OCI-LY7 (cell line): ENCODE measurements at regions not wholly inside any gene's neighbourhood (a gene's known extent, or its start where the extent isn't known, plus 50 kb on each side); places are given as distances from the start of the nearest gene placed in this dataset.

Source experiments
- BruUV-seq: library from RNA; stranded (reverse); fragments of 400-500 nt; replicated peaks from 2 replicates; lab custom pipeline; 2021; lab: Mats Ljungman, UMichigan
- CTCF ChIA-PET: fragments of 300-600 bp; sonication (Branson Sonifier 250); formaldehyde crosslinking; loops from one replicate; lab custom pipeline; 2022; ENCODE audit warnings: antibody characterized with exemption; ENCODE audit not compliant: unreplicated experiment; lab: Charles Lee
- POLR2A ChIA-PET: fragments of 300-600 bp; sonication (Branson Sonifier 250); formaldehyde crosslinking; loops from one replicate; lab custom pipeline; 2022; ENCODE audit warnings: antibody characterized with exemption; lab: Charles Lee
- DNase-seq: peaks from one replicate; pipeline ENCODE4 v3.0.0-alpha.2; 2015; ENCODE audit warnings: low spot score
- H2AFZ ChIP-seq: fragments of 200-600 bp; sonication (generic), shearing (Covaris generic); 2 replicates; pipeline ENCODE4 v1.6.1; 2014; ENCODE audit warnings: mild to moderate bottlenecking, antibody characterized with exemption, low read length, moderate library complexity
- H3K27ac ChIP-seq: fragments of 200-600 bp; sonication (generic); 2 replicates; pipeline ENCODE4 v1.5.1; 2014; ENCODE audit warnings: mixed run types, low read depth, mild to moderate bottlenecking, moderate library complexity, low read length, inconsistent platforms; ENCODE audit not compliant: poor library complexity, severe bottlenecking
- H3K36me3 ChIP-seq: fragments of 200-600 bp; sonication (generic); 2 replicates; pipeline ENCODE4 v1.6.1; 2014; ENCODE audit warnings: mild to moderate bottlenecking, antibody characterized with exemption, low read length, moderate library complexity, mixed read lengths; ENCODE audit not compliant: insufficient read depth
- H3K4me1 ChIP-seq: fragments of 200-600 bp; sonication (generic); 2 replicates; pipeline ENCODE4 v1.5.1; 2014; ENCODE audit warnings: mild to moderate bottlenecking, low read length; ENCODE audit not compliant: insufficient read depth, poor library complexity, severe bottlenecking
- H3K4me2 ChIP-seq: fragments of 200-600 bp; sonication (generic); 2 replicates; pipeline ENCODE4 v1.6.1; 2014; ENCODE audit warnings: mild to moderate bottlenecking, low read length
- H3K4me3 ChIP-seq: fragments of 200-600 bp; sonication (generic); 2 replicates; pipeline ENCODE4 v1.5.1; 2014; ENCODE audit warnings: mild to moderate bottlenecking, low read depth, low read length; ENCODE audit not compliant: poor library complexity, severe bottlenecking
- H3K79me2 ChIP-seq: fragments of 200-600 bp; sonication (generic); 2 replicates; pipeline ENCODE4 v1.6.1; 2016; ENCODE audit warnings: low read depth, mild to moderate bottlenecking, low read length, moderate library complexity, mixed read lengths; ENCODE audit not compliant: insufficient read depth
- H3K9me2 ChIP-seq: fragments of 200-600 bp; sonication (generic); 2 replicates; pipeline ENCODE4 v1.6.1; 2016; ENCODE audit warnings: mild to moderate bottlenecking, low read length, mixed read lengths; ENCODE audit not compliant: insufficient read depth
- H3K9me3 ChIP-seq: fragments of 200-600 bp; sonication (generic); 2 replicates; pipeline ENCODE4 v1.6.1; 2014; ENCODE audit warnings: mild to moderate bottlenecking, mixed run types, low read length, mixed read lengths
- H4K20me1 ChIP-seq: fragments of 200-600 bp; sonication (generic); 2 replicates; pipeline ENCODE4 v1.6.1; 2014; ENCODE audit warnings: mild to moderate bottlenecking, antibody characterized with exemption, low read length, moderate library complexity, mixed read lengths; ENCODE audit not compliant: insufficient read depth
- CTCF ChIP-seq: fragments of 200-600 bp; sonication (generic); conservative IDR thresholded peaks from 2 replicates; pipeline ENCODE4 v1.5.1; 2014; ENCODE audit warnings: mild to moderate bottlenecking, antibody characterized with exemption, low read length, moderate library complexity, mixed read lengths
- EZH2phosphoT487 ChIP-seq: fragments of 200-600 bp; sonication (generic); IDR thresholded peaks from 2 replicates; pipeline ENCODE4 v1.6.1; 2018; ENCODE audit warnings: low read depth, borderline replicate concordance, mild to moderate bottlenecking, mixed run types, antibody characterized with exemption, low read length, moderate library complexity, mixed read lengths
- intact Hi-C: fragments of 100-400 bp; cut with micrococcal nuclease; formaldehyde crosslinking; loops from one replicate; pipeline ENCODE4 v1.10.0; 2022; ENCODE audit not compliant: unreplicated experiment

DNA sequence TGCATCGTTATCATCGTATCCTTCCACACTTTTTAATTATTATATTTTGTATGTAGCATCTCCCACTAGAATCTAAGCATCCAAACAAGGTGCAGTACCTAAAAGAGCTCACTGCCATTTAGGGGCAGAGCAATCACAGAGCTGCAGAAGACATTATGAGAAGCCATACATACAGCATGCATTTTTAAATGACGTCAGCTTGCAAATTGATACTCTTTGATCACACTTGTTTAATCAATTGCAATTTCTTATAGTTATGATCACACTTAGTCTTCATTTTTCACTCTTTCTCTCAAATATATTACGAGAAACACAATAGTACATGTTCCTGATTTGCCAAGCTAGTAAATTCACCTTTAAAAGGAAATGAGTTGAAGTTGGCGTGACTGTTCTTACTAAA is 753.3 kb upstream of the LRRN3 start:
- H3K4me1 ChIP-seq = no peaks in the 10 kb centered on the region
- no TSS peak for BruUV-seq
- no peaks in the 10 kb centered on the region for H3K9me3 ChIP-seq
- CTCF ChIA-PET = no interaction called here
- H3K4me2 ChIP-seq = no peak overlapping the region
- H4K20me1 ChIP-seq = no peaks in the 10 kb centered on the region
- no peak overlapping the region for H3K27ac ChIP-seq
- H2AFZ ChIP-seq = no peak overlapping the region
- no peaks in the 10 kb centered on the region for H3K79me2 ChIP-seq
- no peak for TF ChIP-seq EZH2phosphoT487
- no peaks in the 10 kb centered on the region for H3K36me3 ChIP-seq
- POLR2A ChIA-PET = interaction anchor here (0.6 kb wide), 1 partner anchor 1309 kb away, joined by 7 read pairs; no protein-coding TSS in a partner anchor
- H3K9me2 ChIP-seq = no peaks in the 10 kb centered on the region
- intact Hi-C loops = no loop called here
- no peak for DNase-seq
- H3K4me3 ChIP-seq = no peak overlapping the region

- intact Hi-C loops = no loop called here
- no peak for DNase-seq
- CTCF ChIA-PET = no interaction called here
Observed at GRCh38 chr7:110347081-110347480, 743.8 kb upstream of the LRRN3 start.

DNA sequence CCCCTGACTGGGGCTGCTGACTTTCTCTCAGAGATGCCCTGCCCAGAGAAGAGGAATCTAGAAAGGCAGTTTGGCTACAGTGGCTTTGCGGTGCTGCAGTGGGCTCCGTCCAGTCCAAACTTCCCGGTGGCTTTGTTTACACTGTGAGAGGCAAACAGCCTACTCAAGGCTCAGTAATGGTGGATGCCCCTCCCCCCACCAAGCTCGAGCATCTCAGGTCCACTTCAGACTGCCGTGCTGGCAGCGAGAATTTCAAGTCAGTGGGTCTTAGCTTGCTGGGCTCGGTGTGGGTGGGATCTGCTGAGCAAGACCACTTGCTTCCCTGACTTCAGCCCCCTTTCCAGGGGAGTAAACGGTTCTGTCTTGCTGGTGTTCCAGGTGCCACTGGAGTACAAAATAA is 734.5 kb upstream of the LRRN3 start:
- POLR2A ChIA-PET = interaction anchor here (1.1 kb wide), 1 partner anchor 19 kb away, joined by 3 read pairs; no protein-coding TSS in a partner anchor
- Histone ChIP-seq H4K20me1 (no peaks in the 10 kb centered on the region), H3K27ac (no peak overlapping the region), H3K9me3 (no peaks in the 10 kb centered on the region), H3K36me3 (no peaks in the 10 kb centered on the region), H2AFZ (no peak overlapping the region), H3K79me2 (no peaks in the 10 kb centered on the region), H3K9me2 (no peaks in the 10 kb centered on the region), H3K4me2 (no peak overlapping the region), H3K4me3 (no peak overlapping the region), H3K4me1 (no peaks in the 10 kb centered on the region)
- CTCF ChIA-PET = no interaction called here
- BruUV-seq = no TSS peak
- DNase-seq = no peak
- TF ChIP-seq EZH2phosphoT487 (no peak), CTCF (no peak)
- intact Hi-C loops = no loop called here

More at GRCh38 chr7:110347081-110347480, 743.8 kb upstream of the LRRN3 start:
- H3K4me2 ChIP-seq = no peak overlapping the region
- BruUV-seq = no TSS peak
- no peaks in the 10 kb centered on the region for H3K36me3 ChIP-seq
- no peaks in the 10 kb centered on the region for H4K20me1 ChIP-seq
- H3K79me2 ChIP-seq = no peaks in the 10 kb centered on the region
- no peak overlapping the region for H2AFZ ChIP-seq
- no peaks in the 10 kb centered on the region for H3K9me3 ChIP-seq
- no peak overlapping the region for H3K27ac ChIP-seq
- no peak overlapping the region for H3K4me3 ChIP-seq
- H3K9me2 ChIP-seq = no peaks in the 10 kb centered on the region
- POLR2A ChIA-PET = no interaction called here
- TF ChIP-seq EZH2phosphoT487 (no peak), CTCF (no peak)
- H3K4me1 ChIP-seq = no peaks in the 10 kb centered on the region
